ENCODE measurements at regions not wholly inside any gene's neighbourhood (a gene's known extent, or its start where the extent isn't known, plus 50 kb on each side); places are given as distances from the start of the nearest gene placed in this dataset.

- H3K9me3 ChIP-seq (ENCODE audit: low read length): peaks cover 82% of the 10 kb centered on the region
- H3K4me1 ChIP-seq (ENCODE audit: insufficient read depth, low read length): no peaks in the 10 kb centered on the region
- no peak overlapping the region for H3K27ac ChIP-seq (ENCODE audit: extremely low read length, insufficient read depth, low read length)
- H3K79me2 ChIP-seq (ENCODE audit: insufficient read depth, low read length): no peaks in the 10 kb centered on the region
- no peak overlapping the region for H3K9ac ChIP-seq (ENCODE audit: insufficient read depth, low read depth, low read length)
- intact Hi-C loops (cut with micrococcal nuclease; ENCODE audit: unreplicated experiment): no loop called here
- TF ChIP-seq ZNF639 (CRISPR knock-in tag; conservative IDR thresholded peaks at IDR 0.05) (no peak), ZNF124 (CRISPR knock-in tag; IDR thresholded peaks at IDR 0.05) (no peak), ZNF558 (CRISPR knock-in tag; IDR thresholded peaks at IDR 0.05; ENCODE audit: borderline replicate concordance) (no peak), ATAD3A (CRISPR knock-in tag; IDR thresholded peaks at IDR 0.05) (no peak), ZNF232 (CRISPR knock-in tag; IDR thresholded peaks at IDR 0.05; ENCODE audit: borderline replicate concordance) (no peak)
- no peaks in the 10 kb centered on the region for H3K36me3 ChIP-seq (replicated peaks in 1 of 2; ENCODE audit: control insufficient read depth in 1 of 2, insufficient read depth in 2 of 2, low read length in 2 of 2)
- no peaks in the 10 kb centered on the region for H3K27me3 ChIP-seq (ENCODE audit: control insufficient read depth in 1 of 2, insufficient read depth in 2 of 2, low read length in 2 of 2)
- CTCF ChIA-PET (ENCODE audit: low intra/inter-chr PET ratio, low total read pairs): no interaction called here
- no peak overlapping the region for H2AFZ ChIP-seq (ENCODE audit: low read length)
- BruUV-seq (replicated peaks): no TSS peak
- DNase-seq (ENCODE audit: low spot score) (no peak), FAIRE-seq (no peak), ATAC-seq (no peak)
- POLR2A ChIA-PET: no interaction called here
- H4K20me1 ChIP-seq (ENCODE audit: insufficient read depth, low read length): no peaks in the 10 kb centered on the region
- 0% methylated on average over 1 of the region's 1 CpG for WGBS (ENCODE audit: low lambda C conversion rate)
- H3K4me3 ChIP-seq (replicated peaks in 1 of 3; ENCODE audit: insufficient read depth in 1 of 3, low read depth in 2 of 3, low read length in 3 of 3): no peak overlapping the region
- in situ Hi-C loops (cut with HindIII; ENCODE audit: extremely low pct_ligation_motif_present, low pct_unique_long_range_greater_than_20kb): no loop called here
- H3K4me2 ChIP-seq (ENCODE audit: low read depth, low read length): no peak overlapping the region
Measured at GRCh38 chr15:87689716-87690115, 566.8 kb downstream of the NTRK3 start.

GRCh38 chr15:87687523-87687870, 569.0 kb downstream of the NTRK3 start:
- H3K36me3 ChIP-seq (replicated peaks in 1 of 2; ENCODE audit: control insufficient read depth in 1 of 2, insufficient read depth in 2 of 2, low read length in 2 of 2): no peaks in the 10 kb centered on the region
- H3K4me1 ChIP-seq (ENCODE audit: insufficient read depth, low read length): no peaks in the 10 kb centered on the region
- WGBS (ENCODE audit: low lambda C conversion rate): 23% methylated on average over 7 of the region's 7 CpGs
- BruUV-seq (replicated peaks): no TSS peak
- H3K4me3 ChIP-seq (replicated peaks in 1 of 3; ENCODE audit: insufficient read depth in 1 of 3, low read depth in 2 of 3, low read length in 3 of 3): no peak overlapping the region
- H3K9ac ChIP-seq (ENCODE audit: insufficient read depth, low read depth, low read length): no peak overlapping the region
- intact Hi-C loops (cut with micrococcal nuclease; ENCODE audit: unreplicated experiment) (no loop called here), in situ Hi-C loops (cut with HindIII; ENCODE audit: extremely low pct_ligation_motif_present, low pct_unique_long_range_greater_than_20kb) (no loop called here)
- H3K27me3 ChIP-seq (ENCODE audit: control insufficient read depth in 1 of 2, insufficient read depth in 2 of 2, low read length in 2 of 2): no peaks in the 10 kb centered on the region
- FAIRE-seq (no peak), ATAC-seq (no peak), DNase-seq (ENCODE audit: low spot score) (no peak)
- H3K27ac ChIP-seq (ENCODE audit: extremely low read length, insufficient read depth, low read length): no peak overlapping the region
- no peaks in the 10 kb centered on the region for H4K20me1 ChIP-seq (ENCODE audit: insufficient read depth, low read length)
- POLR2A ChIA-PET: no interaction called here
- H3K79me2 ChIP-seq (ENCODE audit: insufficient read depth, low read length): no peaks in the 10 kb centered on the region
- H3K9me3 ChIP-seq (ENCODE audit: low read length): peaks cover 82% of the 10 kb centered on the region
- CTCF ChIA-PET (ENCODE audit: low intra/inter-chr PET ratio, low total read pairs): no interaction called here
- H3K4me2 ChIP-seq (ENCODE audit: low read depth, low read length): no peak overlapping the region
- H2AFZ ChIP-seq (ENCODE audit: low read length): no peak overlapping the region
- TF ChIP-seq ZNF879 (CRISPR knock-in tag; IDR thresholded peaks at IDR 0.05): no peak
- no peak for TF ChIP-seq TCF7 (IDR thresholded peaks at IDR 0.05; ENCODE audit: low read depth)
- no peak for TF ChIP-seq ZNF335 (CRISPR knock-in tag; IDR thresholded peaks at IDR 0.05)
- no peak for TF ChIP-seq ISX (CRISPR knock-in tag; conservative IDR thresholded peaks at IDR 0.05)
- no peak for TF ChIP-seq USF2 (IDR thresholded peaks at IDR 0.05; ENCODE audit: low read depth, low read length)
- TF ChIP-seq USF2 (CRISPR knock-in tag; IDR thresholded peaks at IDR 0.05; ENCODE audit: borderline replicate concordance): no peak
- TF ChIP-seq SKIL (CRISPR knock-in tag; IDR thresholded peaks at IDR 0.05; ENCODE audit: borderline replicate concordance): no peak
- TF ChIP-seq NR3C1 (CRISPR knock-in tag; IDR thresholded peaks at IDR 0.05): no peak
- no peak for TF ChIP-seq ZNF431 (CRISPR knock-in tag; IDR thresholded peaks at IDR 0.05; ENCODE audit: borderline replicate concordance, low read depth)
- TF ChIP-seq EZH2 (conservative IDR thresholded peaks at IDR 0.05; ENCODE audit: low read depth, low read length): no peak
- no peak for TF ChIP-seq ZNF543 (CRISPR knock-in tag; IDR thresholded peaks at IDR 0.05)
- no peak for TF ChIP-seq TCF7L2 (IDR thresholded peaks at IDR 0.05; ENCODE audit: low read depth, low read length)

All from HepG2 (cell line).